K562 (cell line): ENCODE measurements at regions not wholly inside any gene's neighbourhood (a gene's known extent, or its start where the extent isn't known, plus 50 kb on each side); places are given as distances from the start of the nearest gene placed in this dataset.

Experiments
- ATAC-seq: fragments of 200-7000 bp; cut with Tn5 transposase; 3 replicates; pipeline ENCODE4 v1.9.1; 2020; ENCODE audit warnings: moderate library complexity
- BruUV-seq: library from RNA; stranded (reverse); fragments of 400-500 nt; replicated peaks from 2 replicates; lab custom pipeline; 2021; lab: Mats Ljungman, UMichigan
- CTCF ChIA-PET: fragments of 300-600 bp; formaldehyde crosslinking; extraction: SDS; loops from one replicate; lab custom pipeline; 2021; ENCODE audit warnings: low intra/inter-chr PET ratio; lab: Yijun Ruan, JAX
- POLR2A ChIA-PET: fragments of 300-600, 350-650 bp; sonication (Branson Sonifier 250); formaldehyde crosslinking; extraction: SDS; loops from one replicate; lab custom pipeline; 2021; ENCODE audit warnings: antibody characterized with exemption, inconsistent platforms; lab: Yijun Ruan, JAX
- DNase-seq, 4 experiments: peaks; one replicate each; pipeline versions ENCODE4 v3.0.0 to v3.0.0-alpha.2; 2011 to 2018; ENCODE audit warnings: low spot score in 3 of 4, mixed read lengths in 3 of 4; ENCODE audit errors: extremely low read depth in 1 of 4
- FAIRE-seq: peaks from 2 replicates; lab custom pipeline; 2011; peaks lifted over from hg19 to GRCh38; lab: Jason Lieb, UNC
- H2AFZ ChIP-seq: 2 replicates; pipeline ENCODE4 v1.6.0; 2011; ENCODE audit warnings: low read depth, low read length, control low read depth, inconsistent platforms
- H3K27ac ChIP-seq: fragments of 200-600 bp; 3 replicates; pipeline ENCODE4 v1.8.0; 2011; ENCODE audit warnings: low read depth, mild to moderate bottlenecking, control low read depth, inconsistent platforms, low read length, moderate library complexity, mixed read lengths; ENCODE audit errors: extremely low read depth
- H3K27me3 ChIP-seq, 2 experiments: fragments of 300-600 bp in 1 of 2; 2 replicates in 1 of 2; 3 replicates in 1 of 2; pipeline versions ENCODE4 v1.6.0 to v1.8.0; 2011; ENCODE audit warnings: inconsistent platforms in 2 of 2, low read length in 2 of 2, mild to moderate bottlenecking in 1 of 2, mixed read lengths in 1 of 2, moderate library complexity in 1 of 2; ENCODE audit not compliant: control insufficient read depth in 2 of 2, insufficient read depth in 2 of 2
- H3K36me3 ChIP-seq: fragments of 300-600 bp; 3 replicates; pipeline ENCODE4 v1.8.0; 2011; ENCODE audit warnings: mild to moderate bottlenecking, low read length, inconsistent platforms; ENCODE audit not compliant: control insufficient read depth, insufficient read depth
- H3K4me1 ChIP-seq, 2 experiments: fragments of 200-600 bp in 1 of 2; replicated peaks in 1 of 2; 2 replicates in 1 of 2; 3 replicates in 1 of 2; pipeline versions ENCODE4 v1.5.1 to v1.8.0; 2011; ENCODE audit warnings: inconsistent platforms in 2 of 2, low read length in 2 of 2, mild to moderate bottlenecking in 1 of 2, mixed read lengths in 1 of 2, moderate library complexity in 1 of 2; ENCODE audit not compliant: control insufficient read depth in 2 of 2, insufficient read depth in 2 of 2
- H3K4me2 ChIP-seq: 2 replicates; pipeline ENCODE4 v1.6.1; 2011; ENCODE audit warnings: low read length, control low read depth, inconsistent platforms, mixed read lengths; ENCODE audit not compliant: insufficient read depth
- H3K4me3 ChIP-seq: fragments of 200-600 bp; sonication (generic), shearing (Covaris generic); 2 replicates; pipeline ENCODE4 v1.5.1; 2016; ENCODE audit warnings: control low read depth, inconsistent platforms
- H3K79me2 ChIP-seq: fragments of 200-600 bp; 3 replicates; pipeline ENCODE4 v1.8.0; 2011; ENCODE audit warnings: low read length, inconsistent platforms; ENCODE audit not compliant: control insufficient read depth, insufficient read depth
- H3K9ac ChIP-seq, 2 experiments: 2 replicates each; pipeline versions ENCODE4 v1.6.0 to v1.6.1; 2011; ENCODE audit warnings: low read depth in 2 of 2, low read length in 2 of 2, control low read depth in 1 of 2, inconsistent platforms in 1 of 2, mild to moderate bottlenecking in 1 of 2, mixed read lengths in 1 of 2; ENCODE audit not compliant: insufficient read depth in 1 of 2
- H3K9me1 ChIP-seq: one replicate; pipeline ENCODE4 v1.6.0; 2011; ENCODE audit warnings: inconsistent platforms, mild to moderate bottlenecking, low read length, moderate library complexity; ENCODE audit not compliant: control insufficient read depth, insufficient read depth
- H3K9me3 ChIP-seq: replicated peaks from 2 replicates; pipeline ENCODE4 v1.5.1; 2011; ENCODE audit warnings: low read depth, low read length, inconsistent platforms; ENCODE audit not compliant: control insufficient read depth, insufficient read depth
- H4K20me1 ChIP-seq: replicated peaks from 2 replicates; pipeline ENCODE4 v1.6.1; 2011; ENCODE audit warnings: low read length, inconsistent platforms, mixed read lengths; ENCODE audit not compliant: control insufficient read depth, insufficient read depth
- ATF7 ChIP-seq: fragments of 450-650 bp; IDR thresholded peaks from 2 replicates; pipeline ENCODE4 v1.7.1; 2014; ENCODE audit warnings: mild to moderate bottlenecking, moderate library complexity
- POLR2AphosphoS5 ChIP-seq: IDR thresholded peaks from 2 replicates; pipeline ENCODE4 v1.6.1; 2011; ENCODE audit warnings: mild to moderate bottlenecking, low read depth, low read length, moderate library complexity; ENCODE audit not compliant: control insufficient read depth, insufficient read depth
- ZNF57 ChIP-seq: fragments of 450-650 bp; formaldehyde crosslinking; IDR thresholded peaks from 2 replicates; pipeline ENCODE4 v1.4.0; 2020; ENCODE audit warnings: mild to moderate bottlenecking, moderate library complexity
- WGBS: fragments of 100-300 bp; shearing (Covaris generic); methylation state at CpG from one replicate; pipeline ENCODE4 v1.1.6; 2016; ENCODE audit warnings: low coverage, mixed read lengths; ENCODE audit not compliant: insufficient coverage; ENCODE audit errors: missing lambda C conversion rate; 5-methylcytosine and 5-hydroxymethylcytosine counted together
- in situ Hi-C: fragments of 300-500 bp; cut with MboI; formaldehyde crosslinking; loops from 4 replicates; pipeline ENCODE4 v1.15.0; 2018; ENCODE audit warnings: inconsistent platforms, mixed read lengths
- intact Hi-C: fragments of 100-400 bp; cut with micrococcal nuclease; formaldehyde crosslinking; loops from 2 replicates; pipeline ENCODE4 v1.14.2; 2022
- TF ChIP-seq, protein P1 (sequence below), 3 experiments: fragments of 200-800 bp in 1 of 3; sonication (Bioruptor generic) in 1 of 3; sonication (generic) in 1 of 3; formaldehyde crosslinking in 1 of 3; IDR thresholded peaks; 2 replicates each; pipeline versions ENCODE4 v1.6.1 to v1.8.0; 2016 to 2022; ENCODE audit warnings: mild to moderate bottlenecking in 2 of 3, missing compliant biosample characterization in 2 of 3, missing genetic modification characterization in 2 of 3, missing genetic modification reagents in 1 of 3
- TF ChIP-seq, protein P2 (sequence below): sonication (generic); formaldehyde crosslinking; IDR thresholded peaks from 2 replicates; pipeline ENCODE4 v1.8.0; 2022; ENCODE audit warnings: mild to moderate bottlenecking, missing genetic modification reagents

DNA sequence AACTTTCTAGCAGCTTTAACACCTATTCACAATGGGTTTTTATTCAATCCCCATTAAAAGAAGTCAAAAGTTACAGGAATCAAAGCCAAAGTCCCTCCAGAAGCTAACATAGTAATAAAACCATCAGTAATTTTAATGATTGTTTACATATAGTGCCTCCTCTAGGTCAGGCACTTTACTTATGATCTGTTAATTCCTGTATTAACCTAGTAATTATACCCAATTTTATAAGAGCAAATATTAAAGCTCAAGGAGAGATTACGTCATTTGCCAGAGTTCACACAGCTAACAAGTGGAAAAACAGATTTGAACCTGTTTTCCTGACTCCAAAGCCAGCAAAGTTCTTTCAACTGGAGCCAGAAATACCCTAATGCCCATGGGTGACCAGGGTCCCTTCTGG, 112.9 kb upstream of the F3 start:
- no TSS peak for BruUV-seq

More for the DNA sequence above, 112.9 kb upstream of the F3 start:
- Histone ChIP-seq H3K27ac (no peak overlapping the region), H3K4me1 (no peaks in the 10 kb centered on the region; a peak in 1 of 5 replicates), H3K27me3 (peaks cover 0 to 8% of the 10 kb centered on the region in 2 experiments; a peak in 2 of 5 replicates), H2AFZ (no peak overlapping the region), H3K4me2 (no peak overlapping the region), H3K9me3 (no peaks in the 10 kb centered on the region), H3K9me1 (no peaks in the 10 kb centered on the region), H3K9ac (no peak overlapping the region), H3K79me2 (no peaks in the 10 kb centered on the region), H4K20me1 (no peaks in the 10 kb centered on the region), H3K36me3 (no peaks in the 10 kb centered on the region), H3K4me3 (no peak overlapping the region)
- no peak for DNase-seq
- ChIA-PET CTCF (no interaction called here), POLR2A (no interaction called here)
- WGBS: 14% methylated on average over 1 of the region's 1 CpG
- in situ Hi-C loops: no loop called here
- ATAC-seq: no peak
- TF ChIP-seq ZNF57 (CRISPR knock-in tag): no peak
- TF ChIP-seq ATF7: 0 out of 2 replicates have a peak, but pooled peaks have one; percentile 21
- no peak for TF ChIP-seq POLR2AphosphoS5
- TF ChIP-seq, protein P1, sequence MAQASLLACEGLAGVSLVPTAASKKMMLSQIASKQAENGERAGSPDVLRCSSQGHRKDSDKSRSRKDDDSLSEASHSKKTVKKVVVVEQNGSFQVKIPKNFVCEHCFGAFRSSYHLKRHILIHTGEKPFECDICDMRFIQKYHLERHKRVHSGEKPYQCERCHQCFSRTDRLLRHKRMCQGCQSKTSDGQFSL (CRISPR knock-in tag; IDR thresholded peaks at IDR 0.05): no peak
- TF ChIP-seq, protein P1 (tag; IDR thresholded peaks at IDR 0.05): no peak
- TF ChIP-seq, protein P2, sequence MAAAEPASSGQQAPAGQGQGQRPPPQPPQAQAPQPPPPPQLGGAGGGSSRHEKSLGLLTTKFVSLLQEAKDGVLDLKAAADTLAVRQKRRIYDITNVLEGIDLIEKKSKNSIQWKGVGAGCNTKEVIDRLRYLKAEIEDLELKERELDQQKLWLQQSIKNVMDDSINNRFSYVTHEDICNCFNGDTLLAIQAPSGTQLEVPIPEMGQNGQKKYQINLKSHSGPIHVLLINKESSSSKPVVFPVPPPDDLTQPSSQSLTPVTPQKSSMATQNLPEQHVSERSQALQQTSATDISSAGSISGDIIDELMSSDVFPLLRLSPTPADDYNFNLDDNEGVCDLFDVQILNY: no peak
- intact Hi-C loops: no loop called here
- FAIRE-seq: no peak
